Thyroid gland (tissue), 4 donors: ENCODE measurements at regions not wholly inside any gene's neighbourhood (a gene's known extent, or its start where the extent isn't known, plus 50 kb on each side); places are given as distances from the start of the nearest gene placed in this dataset.

Source experiments
- CTCF ChIP-seq, 6 experiments: fragments of 200-600 bp in 3 of 6; fragments of 450-650 bp in 3 of 6; sonication (generic) in 3 of 6; IDR thresholded peaks; one replicate each; pipeline ENCODE4 v1.5.1; 2016 to 2019; ENCODE audit warnings: antibody characterized with exemption in 6 of 6, mild to moderate bottlenecking in 2 of 6, inconsistent platforms in 1 of 6, moderate library complexity in 1 of 6
- POLR2A ChIP-seq, 2 donors: fragments of 450-650 bp; IDR thresholded peaks; one replicate each; pipeline ENCODE4 v1.6.1; 2017; ENCODE audit warnings: antibody characterized with exemption in 2 of 2, mild to moderate bottlenecking in 2 of 2, moderate library complexity in 1 of 2

- no peak for TF ChIP-seq POLR2A (IDR thresholded peaks at IDR 0.05)
- TF ChIP-seq CTCF (IDR thresholded peaks at IDR 0.05), result no peak
Observed at GRCh38 chrX:119181491-119181890, 53.9 kb upstream of the KIAA1210 start.
